ENCODE measurements at regions not wholly inside any gene's neighbourhood (a gene's known extent, or its start where the extent isn't known, plus 50 kb on each side); places are given as distances from the start of the nearest gene placed in this dataset.

DNA sequence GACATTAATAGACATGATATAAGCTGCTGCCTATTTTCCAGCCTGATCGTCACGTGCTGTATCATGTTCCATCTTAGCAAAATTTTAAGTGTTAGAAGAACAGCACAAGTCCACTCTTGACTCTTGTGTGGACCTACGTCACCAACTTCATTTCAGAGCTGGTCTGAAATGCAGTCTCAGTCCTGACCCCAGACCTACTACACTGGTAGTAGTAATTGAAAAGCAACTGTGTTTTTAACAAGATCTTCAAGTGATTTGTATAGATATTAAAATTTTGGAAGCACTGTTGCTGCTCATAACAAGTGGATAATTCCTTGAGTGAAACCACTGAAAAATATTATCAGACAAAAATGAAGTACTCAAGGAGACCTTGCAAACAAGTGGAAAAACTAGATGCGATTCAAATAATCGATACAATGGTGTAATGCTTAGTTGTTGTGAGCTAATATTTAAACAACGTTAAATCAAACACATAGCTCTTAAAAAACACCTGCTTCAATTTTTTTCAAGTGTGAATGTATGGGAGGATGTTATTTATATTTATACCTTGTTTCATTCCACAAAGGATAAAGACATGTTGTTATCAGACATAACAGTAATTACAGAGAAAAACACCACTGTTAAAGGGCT is 110.9 kb upstream of the JAG1 start (continued):
- TF ChIP-seq ARID4A (CRISPR knock-in tag; IDR thresholded peaks at IDR 0.05; ENCODE audit: borderline replicate concordance) (no peak), SMARCE1 (IDR thresholded peaks at IDR 0.05; ENCODE audit: borderline replicate concordance) (no peak), FOXA3 (CRISPR knock-in tag; IDR thresholded peaks at IDR 0.05) (peak; percentile 66; the same call in 1 of the 2 replicates), GATAD2A (CRISPR knock-in tag; IDR thresholded peaks at IDR 0.05) (peak; percentile 77), ARID5B (CRISPR knock-in tag; IDR thresholded peaks at IDR 0.05) (peak; percentile 31; the same call in 1 of the 2 replicates), MYNN (CRISPR knock-in tag; IDR thresholded peaks at IDR 0.05; ENCODE audit: low read depth) (no peak), KLF13 (CRISPR knock-in tag; IDR thresholded peaks at IDR 0.05) (no peak), ARID2 (CRISPR knock-in tag; IDR thresholded peaks at IDR 0.05; ENCODE audit: borderline replicate concordance) (no peak), PAXIP1 (CRISPR knock-in tag; conservative IDR thresholded peaks at IDR 0.05) (0 out of 2 replicates have a peak, but pooled peaks have one; percentile 10), HDAC1 (CRISPR knock-in tag; IDR thresholded peaks at IDR 0.05) (peak; percentile 42; the same call in 1 of the 2 replicates), FOXK2 (IDR thresholded peaks at IDR 0.05) (no peak)
